HEK293T (cell line): ENCODE measurements at regions not wholly inside any gene's neighbourhood (a gene's known extent, or its start where the extent isn't known, plus 50 kb on each side); places are given as distances from the start of the nearest gene placed in this dataset.

Experiments used
- CTCF ChIA-PET: fragments of 350-600 bp; formaldehyde crosslinking; extraction: SDS; loops from one replicate; lab custom pipeline; 2021; ENCODE audit warnings: antibody characterized with exemption, inconsistent platforms; lab: Yijun Ruan, JAX
- POLR2A ChIA-PET: fragments of 350-600 bp; formaldehyde crosslinking; extraction: SDS; loops from one replicate; lab custom pipeline; 2020; ENCODE audit warnings: antibody characterized with exemption, inconsistent platforms; lab: Yijun Ruan, JAX
- DNase-seq: peaks from one replicate; pipeline ENCODE4 v3.0.0; 2012; ENCODE audit warnings: mixed read lengths; ENCODE audit errors: extremely low spot score
- ARNT ChIP-seq: fragments of 450-650 bp; IDR thresholded peaks from 2 replicates; pipeline ENCODE4 v1.6.1; 2017; ENCODE audit warnings: mild to moderate bottlenecking
- BHLHE40 ChIP-seq: fragments of 450-650 bp; IDR thresholded peaks from 2 replicates; pipeline ENCODE4 v1.6.1; 2016; ENCODE audit warnings: mild to moderate bottlenecking, moderate library complexity, borderline replicate concordance
- CTBP1 ChIP-seq: fragments of 450-650 bp; IDR thresholded peaks from 2 replicates; pipeline ENCODE4 v1.6.1; 2016; ENCODE audit warnings: borderline replicate concordance
- ELF4 ChIP-seq: fragments of 450-650 bp; IDR thresholded peaks from 2 replicates; pipeline ENCODE4 v1.6.1; 2017; ENCODE audit warnings: antibody characterized with exemption
- FOXA1 ChIP-seq: fragments of 450-650 bp; IDR thresholded peaks from 2 replicates; pipeline ENCODE4 v1.6.1; 2016; ENCODE audit warnings: mild to moderate bottlenecking
- FOXK2 ChIP-seq: fragments of 450-650 bp; IDR thresholded peaks from 2 replicates; pipeline ENCODE4 v1.6.1; 2016; ENCODE audit warnings: mild to moderate bottlenecking
- FOXM1 ChIP-seq: fragments of 450-650 bp; IDR thresholded peaks from 2 replicates; pipeline ENCODE4 v1.6.1; 2017; ENCODE audit warnings: mild to moderate bottlenecking, borderline replicate concordance
- HDGF ChIP-seq: fragments of 450-650 bp; IDR thresholded peaks from 2 replicates; pipeline ENCODE4 v1.6.1; 2017; ENCODE audit warnings: antibody characterized with exemption, borderline replicate concordance
- L3MBTL2 ChIP-seq: fragments of 450-650 bp; conservative IDR thresholded peaks from 2 replicates; pipeline ENCODE4 v1.6.1; 2016; ENCODE audit warnings: mild to moderate bottlenecking
- LEF1 ChIP-seq: fragments of 450-650 bp; IDR thresholded peaks from 2 replicates; pipeline ENCODE4 v1.6.1; 2017; ENCODE audit warnings: mild to moderate bottlenecking, borderline replicate concordance
- NFRKB ChIP-seq: fragments of 450-650 bp; IDR thresholded peaks from 2 replicates; pipeline ENCODE4 v1.6.1; 2016; ENCODE audit warnings: mild to moderate bottlenecking, moderate library complexity
- PKNOX1 ChIP-seq: fragments of 450-650 bp; IDR thresholded peaks from 2 replicates; pipeline ENCODE4 v1.6.1; 2016
- SP1 ChIP-seq: fragments of 450-650 bp; IDR thresholded peaks from 2 replicates; pipeline ENCODE4 v1.6.1; 2017
- SUZ12 ChIP-seq: fragments of 450-650 bp; IDR thresholded peaks from 2 replicates; pipeline ENCODE4 v1.6.1; 2016; ENCODE audit warnings: mild to moderate bottlenecking
- TARDBP ChIP-seq: fragments of 450-650 bp; IDR thresholded peaks from 2 replicates; pipeline ENCODE4 v1.6.1; 2016
- ZNF384 ChIP-seq: fragments of 450-650 bp; IDR thresholded peaks from 2 replicates; pipeline ENCODE4 v1.6.1; 2016

GRCh38 chr2:128535953-128536352, 217.3 kb upstream of the HS6ST1 start:
- DNase-seq = no peak
- TF ChIP-seq HDGF (no peak), SUZ12 (no peak), FOXM1 (no peak), ZNF384 (no peak), FOXA1 (no peak), FOXK2 (no peak), BHLHE40 (no peak), LEF1 (no peak), ELF4 (no peak), ARNT (no peak), SP1 (no peak), NFRKB (no peak), TARDBP (no peak), CTBP1 (no peak), L3MBTL2 (no peak), PKNOX1 (no peak)
- POLR2A ChIA-PET = no interaction called here
- CTCF ChIA-PET = no interaction called here

GRCh38 chr2:128536925-128537620, 218.4 kb upstream of the HS6ST1 start:
- TF ChIP-seq TARDBP (no peak), ZNF384 (no peak), L3MBTL2 (no peak), FOXM1 (no peak)
- ChIA-PET POLR2A (no interaction called here), CTCF (interaction anchor here (0.7 kb wide), 1 partner anchor 13 kb away, joined by 3 read pairs; no protein-coding TSS in a partner anchor)
- DNase-seq = no peak

- ChIA-PET CTCF (interaction anchor here (0.7 kb wide), 1 partner anchor 13 kb away, joined by 3 read pairs; no protein-coding TSS in a partner anchor), POLR2A (no interaction called here)
- DNase-seq = no peak
- no peak for TF ChIP-seq PKNOX1
- no peak for TF ChIP-seq HDGF
- TF ChIP-seq SP1 = no peak
These were observed 219.0 kb upstream of the HS6ST1 start for GRCh38 chr2:128537646-128538045.

GRCh38 chr2:128538396-128538795, 219.7 kb upstream of the HS6ST1 start:
- no peak for TF ChIP-seq LEF1
- TF ChIP-seq TARDBP = no peak
- no peak for DNase-seq
- CTCF ChIA-PET = no interaction called here
- POLR2A ChIA-PET = no interaction called here

- no peak for DNase-seq
- ChIA-PET CTCF (no interaction called here), POLR2A (no interaction called here)
- no peak for TF ChIP-seq CTBP1
- no peak for TF ChIP-seq LEF1
- no peak for TF ChIP-seq ZNF384
- no peak for TF ChIP-seq ARNT
- TF ChIP-seq ELF4 = no peak
- no peak for TF ChIP-seq SP1
- TF ChIP-seq L3MBTL2 = no peak
- no peak for TF ChIP-seq NFRKB
- no peak for TF ChIP-seq HDGF
These were observed 222.0 kb upstream of the HS6ST1 start for GRCh38 chr2:128540670-128541069.

- TF ChIP-seq ZNF384 (no peak), FOXK2 (no peak), HDGF (no peak), CTBP1 (no peak), NFRKB (no peak), SP1 (no peak), L3MBTL2 (no peak), ARNT (no peak), BHLHE40 (no peak), TARDBP (no peak), SUZ12 (no peak), FOXA1 (no peak), ELF4 (no peak), LEF1 (no peak)
- CTCF ChIA-PET = no interaction called here
- no peak for DNase-seq
- POLR2A ChIA-PET = no interaction called here
These were observed 222.8 kb upstream of the HS6ST1 start for GRCh38 chr2:128541448-128541847.

- ChIA-PET CTCF (no interaction called here), POLR2A (no interaction called here)
- TF ChIP-seq ARNT (no peak), ELF4 (no peak), SP1 (no peak), ZNF384 (no peak), FOXA1 (no peak), FOXK2 (no peak), HDGF (no peak), PKNOX1 (no peak), BHLHE40 (no peak), SUZ12 (no peak), NFRKB (no peak), FOXM1 (no peak), TARDBP (no peak), LEF1 (no peak), L3MBTL2 (no peak), CTBP1 (no peak)
- no peak for DNase-seq
These were observed 224.4 kb upstream of the HS6ST1 start for GRCh38 chr2:128543036-128543435.
